ENCODE measurements at regions not wholly inside any gene's neighbourhood (a gene's known extent, or its start where the extent isn't known, plus 50 kb on each side); places are given as distances from the start of the nearest gene placed in this dataset.

DNA sequence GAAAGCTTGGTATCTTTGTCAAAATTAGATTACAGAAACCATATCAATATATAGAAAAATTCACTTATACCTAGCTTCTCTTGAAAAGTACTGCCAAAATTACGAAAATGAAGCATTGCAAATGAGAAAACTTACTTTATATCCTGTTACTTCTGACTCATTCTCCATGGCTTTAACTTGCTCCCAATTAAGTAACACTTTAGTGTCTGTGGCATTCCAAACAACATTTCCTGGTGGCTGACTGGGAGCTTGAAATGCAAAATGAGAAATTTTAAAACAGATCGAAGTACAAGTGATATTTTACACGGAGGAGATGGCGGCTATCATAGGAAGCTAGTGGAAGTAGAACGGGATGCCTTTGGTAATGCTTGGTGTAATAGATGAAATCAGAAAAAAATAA, 347.3 kb downstream of the CNTN3 start:
- intact Hi-C loops (cut with DNase I), result loop anchor here (2.0 to 10.0 kb wide), 2 partner anchors 364 to 738 kb away; no protein-coding TSS in a partner anchor
- Histone ChIP-seq H3K27me3 (replicated peaks; ENCODE audit: insufficient read depth) (no peaks in the 10 kb centered on the region), H3K4me3 (no peak overlapping the region), H3K4me1 (replicated peaks) (no peaks in the 10 kb centered on the region), H3K9me3 (no peaks in the 10 kb centered on the region), H3K27ac (no peak overlapping the region), H3K36me3 (no peaks in the 10 kb centered on the region)
- TF ChIP-seq POLR2A (IDR thresholded peaks at IDR 0.05) (no peak), POLR2AphosphoS5 (IDR thresholded peaks at IDR 0.05) (no peak)
- TF ChIP-seq, protein P1, sequence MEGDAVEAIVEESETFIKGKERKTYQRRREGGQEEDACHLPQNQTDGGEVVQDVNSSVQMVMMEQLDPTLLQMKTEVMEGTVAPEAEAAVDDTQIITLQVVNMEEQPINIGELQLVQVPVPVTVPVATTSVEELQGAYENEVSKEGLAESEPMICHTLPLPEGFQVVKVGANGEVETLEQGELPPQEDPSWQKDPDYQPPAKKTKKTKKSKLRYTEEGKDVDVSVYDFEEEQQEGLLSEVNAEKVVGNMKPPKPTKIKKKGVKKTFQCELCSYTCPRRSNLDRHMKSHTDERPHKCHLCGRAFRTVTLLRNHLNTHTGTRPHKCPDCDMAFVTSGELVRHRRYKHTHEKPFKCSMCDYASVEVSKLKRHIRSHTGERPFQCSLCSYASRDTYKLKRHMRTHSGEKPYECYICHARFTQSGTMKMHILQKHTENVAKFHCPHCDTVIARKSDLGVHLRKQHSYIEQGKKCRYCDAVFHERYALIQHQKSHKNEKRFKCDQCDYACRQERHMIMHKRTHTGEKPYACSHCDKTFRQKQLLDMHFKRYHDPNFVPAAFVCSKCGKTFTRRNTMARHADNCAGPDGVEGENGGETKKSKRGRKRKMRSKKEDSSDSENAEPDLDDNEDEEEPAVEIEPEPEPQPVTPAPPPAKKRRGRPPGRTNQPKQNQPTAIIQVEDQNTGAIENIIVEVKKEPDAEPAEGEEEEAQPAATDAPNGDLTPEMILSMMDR (IDR thresholded peaks at IDR 0.05), result no peak
- no peak for DNase-seq (ENCODE audit: low spot score)
- 74% methylated on average over 5 of the region's 5 CpGs for WGBS

DNA sequence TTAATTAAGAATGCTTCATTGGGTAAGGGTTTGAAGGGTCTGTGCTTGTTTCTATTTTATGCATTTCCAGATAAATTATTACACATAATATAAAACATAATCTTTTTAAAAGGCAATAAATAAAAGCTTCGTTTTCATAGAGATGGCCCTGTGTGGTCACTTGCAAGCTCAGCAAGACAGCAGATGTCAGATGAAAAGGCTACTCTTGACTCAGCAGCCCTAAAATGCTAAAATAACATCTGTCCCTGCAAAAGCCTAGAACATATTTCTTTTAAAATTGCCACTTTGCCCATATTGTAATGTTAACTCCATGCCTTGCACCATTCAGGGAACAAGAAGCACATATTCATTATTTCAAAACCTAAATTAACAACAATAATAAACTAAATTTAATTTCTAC, 349.4 kb downstream of the CNTN3 start:
- TF ChIP-seq POLR2A (IDR thresholded peaks at IDR 0.05), result no peak
- TF ChIP-seq POLR2AphosphoS5 (IDR thresholded peaks at IDR 0.05), result no peak
- TF ChIP-seq, protein P1 (IDR thresholded peaks at IDR 0.05), result no peak
- Histone ChIP-seq H3K36me3 (no peaks in the 10 kb centered on the region), H3K27ac (no peak overlapping the region), H3K4me1 (replicated peaks) (no peaks in the 10 kb centered on the region), H3K4me3 (no peak overlapping the region), H3K9me3 (no peaks in the 10 kb centered on the region), H3K27me3 (replicated peaks; ENCODE audit: insufficient read depth) (no peaks in the 10 kb centered on the region)
- intact Hi-C loops (cut with DNase I), result loop anchor here (10.0 kb wide), 1 partner anchor 740 kb away; no protein-coding TSS in a partner anchor
- WGBS, result 62% methylated on average over 1 of the region's 1 CpG
- no peak for DNase-seq (ENCODE audit: low spot score)

DNA sequence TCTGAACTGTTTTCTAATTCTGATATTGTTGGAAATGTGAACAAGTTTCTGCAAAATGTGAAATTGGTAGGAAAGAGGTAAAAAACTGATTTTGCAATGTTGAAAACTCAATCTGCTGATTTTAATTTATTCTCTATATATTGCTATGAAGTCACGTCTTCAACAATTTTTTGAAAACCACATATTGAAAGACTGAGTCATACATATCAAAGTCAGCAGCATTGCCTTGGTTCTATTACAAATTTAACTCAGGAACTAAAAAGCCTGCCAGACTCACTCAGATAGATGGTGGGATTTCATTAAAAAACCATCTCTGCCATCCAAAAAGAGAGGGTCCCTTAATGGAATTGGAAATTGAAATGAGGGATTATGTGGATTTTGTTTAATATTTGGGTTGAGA, 351.4 kb downstream of the CNTN3 start:
- no peaks in the 10 kb centered on the region for H3K27me3 ChIP-seq (replicated peaks; ENCODE audit: insufficient read depth)
- DNase-seq (ENCODE audit: low spot score), result no peak
- TF ChIP-seq POLR2A (IDR thresholded peaks at IDR 0.05), result no peak
- TF ChIP-seq POLR2AphosphoS5 (IDR thresholded peaks at IDR 0.05), result no peak
- TF ChIP-seq, protein P1 (IDR thresholded peaks at IDR 0.05), result no peak
- no peaks in the 10 kb centered on the region for H3K4me1 ChIP-seq (replicated peaks)
- no peak overlapping the region for H3K4me3 ChIP-seq
- no peaks in the 10 kb centered on the region for H3K36me3 ChIP-seq
- WGBS, result 86% methylated on average over 1 of the region's 1 CpG
- intact Hi-C loops (cut with DNase I), result loop anchor here (10.0 kb wide), 1 partner anchor 742 kb away; no protein-coding TSS in a partner anchor
- H3K9me3 ChIP-seq, result no peaks in the 10 kb centered on the region
- no peak overlapping the region for H3K27ac ChIP-seq

DNA sequence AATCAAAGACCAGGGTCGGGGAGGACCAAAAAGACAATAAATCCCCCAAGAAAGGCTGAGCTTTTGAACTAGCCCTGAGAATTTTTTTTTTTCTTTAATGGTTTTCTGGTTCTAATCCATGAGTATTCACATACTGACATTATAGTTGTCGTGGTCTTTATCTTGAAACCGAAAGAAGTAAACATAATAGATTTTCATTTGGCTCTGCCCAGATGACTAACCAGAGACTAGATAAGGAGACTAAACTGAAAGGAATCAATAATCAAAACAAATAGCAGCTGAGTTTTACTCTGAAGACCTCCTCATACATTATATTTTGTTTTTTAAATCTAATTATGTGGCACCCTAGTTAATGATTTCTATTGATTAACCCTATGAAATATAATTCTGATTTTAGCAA, 381.4 kb downstream of the CNTN3 start:
- DNase-seq (ENCODE audit: low spot score), result no peak
- H3K27ac ChIP-seq, result no peak overlapping the region
- no peak for TF ChIP-seq POLR2A (IDR thresholded peaks at IDR 0.05)
- TF ChIP-seq, protein P1 (IDR thresholded peaks at IDR 0.05), result no peak
- TF ChIP-seq POLR2AphosphoS5 (IDR thresholded peaks at IDR 0.05), result no peak
- H3K27me3 ChIP-seq (replicated peaks; ENCODE audit: insufficient read depth), result no peaks in the 10 kb centered on the region
- intact Hi-C loops (cut with DNase I), result no loop called here
- no peaks in the 10 kb centered on the region for H3K9me3 ChIP-seq
- 71% methylated on average over 3 of the region's 3 CpGs for WGBS
- H3K4me3 ChIP-seq, result no peak overlapping the region
- no peaks in the 10 kb centered on the region for H3K36me3 ChIP-seq
- no peaks in the 10 kb centered on the region for H3K4me1 ChIP-seq (replicated peaks)

DNA sequence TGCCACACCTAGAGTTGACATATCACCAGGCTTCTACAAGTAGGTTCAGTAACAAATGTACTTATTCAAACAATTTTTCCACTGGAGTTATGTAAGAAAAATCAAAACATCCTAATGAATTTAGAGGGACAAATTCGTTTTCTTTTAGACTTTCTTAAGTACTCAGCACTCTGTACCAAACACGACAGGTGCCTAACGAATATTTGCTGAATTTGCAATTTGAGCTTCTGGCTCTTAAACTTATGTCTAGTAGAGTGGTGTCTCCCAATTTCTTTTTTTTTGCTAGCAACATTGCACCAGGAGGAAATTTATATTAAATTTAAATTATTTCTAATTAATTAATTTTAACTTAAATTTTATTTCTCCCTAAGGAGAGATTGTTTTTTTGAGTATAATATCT, 397.0 kb downstream of the CNTN3 start:
- no peaks in the 10 kb centered on the region for H3K27me3 ChIP-seq (replicated peaks; ENCODE audit: insufficient read depth)
- WGBS, result 78% methylated on average over 3 of the region's 3 CpGs
- intact Hi-C loops (cut with DNase I), result no loop called here

More for the DNA sequence above, 397.0 kb downstream of the CNTN3 start:
- no peak overlapping the region for H3K4me3 ChIP-seq
- H3K4me1 ChIP-seq (replicated peaks), result no peaks in the 10 kb centered on the region
- no peak overlapping the region for H3K27ac ChIP-seq
- H3K36me3 ChIP-seq, result no peaks in the 10 kb centered on the region
- H3K9me3 ChIP-seq, result no peaks in the 10 kb centered on the region
- TF ChIP-seq, protein P1 (IDR thresholded peaks at IDR 0.05), result no peak
- no peak for TF ChIP-seq POLR2AphosphoS5 (IDR thresholded peaks at IDR 0.05)
- TF ChIP-seq POLR2A (IDR thresholded peaks at IDR 0.05), result no peak
- DNase-seq (ENCODE audit: low spot score), result no peak

Data from prostate gland (tissue), 2 donors.